GM18520 (cell line): ENCODE measurements at regions not wholly inside any gene's neighbourhood (a gene's known extent, or its start where the extent isn't known, plus 50 kb on each side); places are given as distances from the start of the nearest gene placed in this dataset.

Experiments
- ATAC-seq: cut with Tn5 transposase; IDR thresholded peaks from one replicate; pipeline ENCODE4 v1.9.1; 2021; ENCODE audit not compliant: unreplicated experiment

GRCh38 chr2:554444-554843, 122.8 kb downstream of the TMEM18 start:
- ATAC-seq: no peak

GRCh38 chr2:552906-553305, 124.3 kb downstream of the TMEM18 start:
- no peak for ATAC-seq

GRCh38 chr2:551621-552020, 125.6 kb downstream of the TMEM18 start:
- no peak for ATAC-seq

- no peak for ATAC-seq
Measured at GRCh38 chr2:550860-551567, 126.2 kb downstream of the TMEM18 start.

GRCh38 chr2:545711-546650, 131.2 kb downstream of the TMEM18 start:
- ATAC-seq: no peak

GRCh38 chr2:545228-545627, 132.0 kb downstream of the TMEM18 start:
- no peak for ATAC-seq

GRCh38 chr2:538646-539045, 138.6 kb downstream of the TMEM18 start:
- ATAC-seq: no peak

- ATAC-seq: no peak
Measured at GRCh38 chr2:535222-535621, 142.0 kb downstream of the TMEM18 start.

GRCh38 chr2:529852-530251, 147.4 kb downstream of the TMEM18 start:
- no peak for ATAC-seq

- no peak for ATAC-seq
Measured at GRCh38 chr2:529424-529823, 147.8 kb downstream of the TMEM18 start.

GRCh38 chr2:527581-527980, 149.6 kb downstream of the TMEM18 start:
- ATAC-seq: no peak

GRCh38 chr2:526918-527317, 150.3 kb downstream of the TMEM18 start:
- ATAC-seq: no peak

GRCh38 chr2:525611-526010, 151.6 kb downstream of the TMEM18 start:
- no peak for ATAC-seq

- no peak for ATAC-seq
Measured at GRCh38 chr2:525021-525420, 152.2 kb downstream of the TMEM18 start.

GRCh38 chr2:524442-524841, 152.8 kb downstream of the TMEM18 start:
- ATAC-seq: no peak

GRCh38 chr2:523698-524270, 153.4 kb downstream of the TMEM18 start:
- ATAC-seq: no peak

GRCh38 chr2:522776-523175, 154.4 kb downstream of the TMEM18 start:
- ATAC-seq: no peak

GRCh38 chr2:521853-522530, 155.2 kb downstream of the TMEM18 start:
- no peak for ATAC-seq

- no peak for ATAC-seq
Measured at GRCh38 chr2:520663-521340, 156.4 kb downstream of the TMEM18 start.

GRCh38 chr2:516944-517343, 160.3 kb downstream of the TMEM18 start:
- no peak for ATAC-seq

GRCh38 chr2:516131-516530, 161.1 kb downstream of the TMEM18 start:
- no peak for ATAC-seq
